RCC 7860 (cell line): ENCODE measurements at regions not wholly inside any gene's neighbourhood (a gene's known extent, or its start where the extent isn't known, plus 50 kb on each side); places are given as distances from the start of the nearest gene placed in this dataset.

ENCODE experiments used
- DNase-seq: peaks from one replicate; pipeline ENCODE4 v3.0.0-alpha.2; 2015; ENCODE audit warnings: low spot score
- FAIRE-seq: peaks from 2 replicates; lab custom pipeline; 2012; peaks lifted over from hg19 to GRCh38; lab: Jason Lieb, UNC

DNA sequence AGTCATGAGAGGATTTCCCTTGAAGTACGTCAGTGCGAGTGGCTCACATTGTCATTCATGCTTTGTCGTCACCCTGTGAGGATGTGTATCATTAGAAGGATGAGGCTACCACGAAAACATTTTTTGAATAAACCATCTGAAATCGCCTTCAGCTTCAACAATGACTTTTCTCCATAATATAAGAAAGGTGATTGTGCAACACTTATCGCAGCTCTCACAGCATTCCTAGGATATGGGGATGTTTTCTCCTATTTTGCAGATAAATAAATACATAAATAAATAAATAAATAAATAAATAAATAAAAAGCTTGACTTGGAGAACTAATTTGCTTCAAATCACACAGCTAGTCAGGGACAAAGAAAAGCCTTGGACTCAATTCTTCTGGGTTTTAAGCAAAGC, 326.5 kb downstream of the FOXA2 start:
- DNase-seq, result no peak
- no peak for FAIRE-seq

DNA sequence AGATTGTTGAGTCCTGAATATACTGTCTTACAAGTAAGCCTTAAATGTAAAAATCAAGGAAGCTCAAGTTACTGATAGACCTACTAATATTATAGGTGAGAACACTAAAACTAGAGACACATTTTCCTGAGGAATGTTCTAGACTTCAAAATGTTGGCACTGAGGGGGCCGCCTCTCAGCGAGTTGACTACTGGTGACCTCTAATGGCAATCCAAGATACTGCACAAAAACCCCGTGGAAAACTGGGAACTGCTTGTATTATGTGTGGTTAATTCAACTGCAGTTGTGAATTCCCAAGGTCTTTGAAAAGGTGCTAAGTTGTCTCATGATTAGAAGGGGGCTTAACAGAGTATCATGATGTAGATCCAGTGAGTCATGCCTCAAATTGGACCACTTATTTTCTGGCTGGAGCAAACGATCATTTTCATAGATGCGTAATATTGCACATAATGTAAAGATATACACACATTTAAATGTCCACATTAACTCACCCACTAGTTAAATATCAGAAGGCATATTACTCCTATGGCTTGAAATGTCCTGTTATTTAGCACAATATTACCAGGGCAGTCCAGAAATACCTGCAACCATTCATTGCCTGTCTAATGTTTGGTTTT, 336.2 kb downstream of the FOXA2 start:
- DNase-seq (no peak), FAIRE-seq (no peak)

DNA sequence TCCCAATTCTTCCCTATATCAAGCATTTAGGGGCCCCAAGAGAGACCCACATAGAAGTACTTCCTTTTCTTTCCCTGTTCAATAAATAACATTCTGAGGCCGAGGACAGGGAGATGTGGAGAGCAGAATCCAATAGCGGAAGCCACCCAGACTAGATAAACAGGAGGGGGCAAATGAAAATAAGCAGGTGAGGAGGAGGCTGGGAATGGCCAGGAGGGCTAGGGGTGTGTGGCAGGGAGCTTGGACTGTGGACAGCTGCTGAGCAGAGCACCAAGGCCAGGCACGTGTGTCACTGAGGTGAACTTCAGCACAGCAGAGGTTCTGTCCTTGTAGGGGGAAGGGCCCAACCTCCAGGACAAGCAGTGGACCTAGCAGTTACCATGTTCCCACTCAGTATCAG, 339.2 kb downstream of the FOXA2 start:
- no peak for FAIRE-seq
- DNase-seq, result no peak

DNA sequence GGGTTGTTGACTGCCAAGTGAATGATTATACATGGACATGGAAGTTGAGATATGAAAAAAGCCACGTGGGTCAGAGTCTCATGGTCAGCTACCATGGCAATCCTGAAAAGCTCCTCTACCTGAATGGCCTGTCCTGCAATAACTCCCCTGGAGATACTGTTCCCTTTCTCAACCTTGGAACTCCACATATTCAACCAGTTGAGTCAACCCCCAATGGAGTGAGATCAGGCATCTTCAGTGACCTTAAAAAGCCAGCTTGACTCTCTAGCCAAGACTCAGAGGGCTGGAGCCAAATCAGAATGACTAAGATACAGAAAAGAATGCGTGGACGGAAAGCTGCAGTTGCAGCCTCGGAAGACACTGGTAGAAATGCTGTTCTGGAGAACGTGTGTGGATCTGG, 341.3 kb downstream of the FOXA2 start:
- no peak for DNase-seq
- FAIRE-seq, result no peak

DNA sequence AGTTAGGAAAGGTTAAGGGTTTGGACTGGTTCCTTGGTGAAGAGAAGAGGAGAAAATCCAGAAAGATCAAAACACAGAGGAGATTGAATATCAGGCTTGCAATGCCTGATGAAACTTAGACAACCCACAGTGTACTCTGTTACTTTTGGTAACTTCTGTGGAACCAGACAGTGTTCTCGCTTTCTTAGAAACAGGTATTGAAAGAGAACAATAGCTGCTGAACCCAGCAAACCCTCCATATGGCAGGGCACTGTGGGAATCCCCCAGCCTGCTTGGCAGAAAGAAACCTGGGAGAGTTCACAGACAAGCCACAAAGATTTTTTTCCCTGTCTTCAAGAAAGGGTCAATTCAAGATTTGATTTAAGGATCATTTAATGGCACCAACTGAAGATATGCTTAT, 342.8 kb downstream of the FOXA2 start:
- DNase-seq, result no peak
- FAIRE-seq, result no peak

DNA sequence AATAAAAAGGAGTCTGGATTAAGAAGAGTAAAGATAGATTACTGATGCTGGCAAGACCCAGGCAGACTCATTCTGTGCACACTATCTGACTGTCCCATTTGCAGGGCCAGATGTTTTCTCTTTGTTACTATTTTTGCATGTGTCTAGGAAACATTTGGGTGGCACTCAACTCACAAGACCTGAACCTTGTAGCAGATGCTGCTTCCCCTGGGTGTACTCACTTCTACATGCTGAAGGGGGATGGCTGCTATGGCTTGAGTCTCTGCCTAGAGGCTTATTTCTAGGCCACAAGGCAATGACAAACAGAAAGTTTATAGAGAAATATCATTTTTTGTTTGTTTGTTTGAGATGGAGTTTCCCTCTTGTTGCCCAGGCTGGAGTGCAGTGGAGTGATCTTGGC, 351.4 kb downstream of the FOXA2 start:
- DNase-seq, result no peak
- no peak for FAIRE-seq

DNA sequence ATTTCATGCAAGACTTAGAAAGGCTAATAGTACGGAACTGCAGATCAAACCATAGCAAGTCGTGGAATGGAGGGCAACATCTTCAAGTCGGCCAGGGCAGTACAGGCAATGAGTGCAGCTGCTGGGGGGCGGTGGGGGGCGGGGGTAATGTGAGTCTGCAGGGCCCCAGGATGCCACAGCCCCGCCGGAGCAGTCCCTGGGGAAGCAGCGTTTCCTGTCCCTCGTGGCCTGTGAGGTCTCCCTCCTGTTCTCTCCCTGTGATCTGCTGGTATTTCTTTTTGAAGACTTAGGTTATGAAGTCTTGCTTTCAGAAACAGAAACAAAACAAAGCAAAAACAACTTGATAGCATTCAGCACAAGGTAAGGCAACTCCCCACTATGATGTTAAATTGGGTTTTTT, 351.9 kb downstream of the FOXA2 start:
- no peak for DNase-seq
- FAIRE-seq, result no peak

DNA sequence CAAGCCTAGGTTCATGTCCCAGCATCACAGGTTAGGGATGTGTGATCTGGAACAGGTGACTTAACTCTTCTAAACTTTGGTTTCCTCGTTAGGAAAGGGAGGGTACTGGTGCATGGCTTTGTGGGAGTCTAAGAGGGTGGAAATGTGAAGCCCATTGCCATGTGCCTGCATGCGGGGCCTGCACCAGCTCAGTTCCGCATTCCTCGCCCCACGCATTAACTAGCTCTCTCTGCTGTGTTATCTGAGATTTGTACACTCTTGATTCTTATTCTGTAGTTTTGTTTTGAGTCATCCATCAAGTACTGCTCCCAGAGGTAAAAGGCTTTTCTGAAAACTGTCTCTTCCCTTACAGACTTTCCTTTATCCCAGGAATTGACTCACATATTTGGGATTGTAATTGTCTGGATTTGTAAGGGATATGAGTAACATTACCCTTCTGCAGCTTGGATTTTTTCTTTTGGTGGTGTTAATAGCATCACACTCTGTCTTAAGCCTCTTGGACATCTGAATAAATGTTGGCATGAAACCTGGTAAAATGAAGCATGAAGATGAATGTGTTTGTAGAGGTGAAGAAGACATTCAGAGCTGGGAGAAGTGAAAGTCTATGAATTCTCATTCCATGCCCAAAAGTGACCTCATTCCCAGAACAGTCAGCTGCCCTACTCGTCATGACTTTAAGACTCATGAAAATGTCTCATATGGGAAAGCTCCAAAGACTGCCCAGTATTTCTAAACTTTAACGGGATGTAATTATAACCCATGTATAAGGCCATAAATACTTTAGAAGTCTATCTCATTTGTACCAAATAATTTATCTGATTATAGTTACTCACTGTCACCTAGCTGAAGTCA, 357.3 kb downstream of the FOXA2 start:
- no peak for FAIRE-seq
- DNase-seq, result no peak

DNA sequence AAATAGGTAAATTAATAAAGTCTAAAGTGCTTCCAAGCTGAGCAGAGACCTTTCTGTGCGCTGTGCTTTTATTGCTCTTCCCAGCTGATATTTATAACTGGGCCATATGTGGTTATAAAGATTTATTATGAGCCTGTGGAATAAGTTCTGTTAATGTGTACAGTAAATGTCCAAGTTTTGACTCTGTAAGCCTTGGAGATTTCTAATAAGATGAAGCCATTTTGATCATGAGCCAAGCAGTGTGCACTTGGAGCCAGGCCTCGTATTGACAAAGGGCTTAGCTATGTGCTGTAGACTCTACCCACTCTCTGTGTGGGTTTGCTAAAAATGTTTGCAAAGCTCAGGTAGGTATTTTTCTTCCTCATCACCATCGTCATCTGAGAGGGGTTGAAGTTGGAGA, 361.1 kb downstream of the FOXA2 start:
- no peak for DNase-seq
- no peak for FAIRE-seq

DNA sequence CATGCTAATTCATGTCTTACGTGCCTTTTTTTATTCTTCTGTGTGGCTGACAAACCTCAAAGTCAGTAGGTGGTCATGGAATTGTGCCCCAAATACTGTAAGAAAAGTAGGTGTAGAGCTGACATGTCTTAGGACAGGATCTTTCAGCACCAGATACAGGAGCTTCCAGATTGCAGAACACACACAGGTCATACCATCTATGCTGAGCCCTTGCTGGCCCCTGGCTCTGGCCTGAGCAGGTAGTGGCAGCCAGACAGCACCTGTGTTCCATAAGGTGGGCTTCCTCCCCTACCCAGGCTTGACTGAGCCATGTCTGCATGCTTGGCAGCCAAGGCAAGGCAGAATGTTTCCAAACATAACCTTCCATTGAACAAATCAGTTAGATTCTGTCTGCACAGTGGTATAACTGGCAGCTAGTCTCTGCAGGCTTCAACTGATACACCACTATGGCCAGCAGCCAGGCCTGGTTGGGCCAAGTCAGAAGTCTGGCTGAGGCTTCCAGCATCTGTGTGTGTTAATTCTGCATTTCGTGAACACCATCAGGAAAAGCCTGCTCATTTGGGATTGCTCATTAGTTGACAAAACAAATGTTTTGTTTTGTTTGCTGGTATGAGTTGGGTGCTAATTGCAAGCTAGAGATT, 366.5 kb downstream of the FOXA2 start:
- FAIRE-seq (no peak), DNase-seq (no peak)

DNA sequence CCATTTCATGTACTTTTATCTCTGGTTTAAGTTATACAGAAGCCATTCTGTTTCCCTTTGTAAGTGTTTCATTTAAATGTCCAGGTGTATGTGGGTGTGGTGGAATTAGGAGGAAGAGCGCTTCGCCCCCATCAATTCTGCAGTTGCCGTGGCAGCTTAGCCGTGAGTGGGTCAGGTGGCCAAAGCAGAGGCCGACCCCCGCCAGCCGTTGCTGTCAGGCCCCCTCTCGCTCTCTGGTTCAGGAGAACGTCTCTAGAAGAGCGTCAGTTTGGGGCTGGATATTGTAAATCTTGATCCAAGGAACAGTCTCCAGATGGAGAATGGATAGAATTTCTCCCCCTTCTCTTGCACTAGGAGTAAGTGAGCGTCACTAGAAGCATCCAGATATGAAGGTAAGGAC, 367.4 kb downstream of the FOXA2 start:
- DNase-seq (no peak), FAIRE-seq (no peak)

DNA sequence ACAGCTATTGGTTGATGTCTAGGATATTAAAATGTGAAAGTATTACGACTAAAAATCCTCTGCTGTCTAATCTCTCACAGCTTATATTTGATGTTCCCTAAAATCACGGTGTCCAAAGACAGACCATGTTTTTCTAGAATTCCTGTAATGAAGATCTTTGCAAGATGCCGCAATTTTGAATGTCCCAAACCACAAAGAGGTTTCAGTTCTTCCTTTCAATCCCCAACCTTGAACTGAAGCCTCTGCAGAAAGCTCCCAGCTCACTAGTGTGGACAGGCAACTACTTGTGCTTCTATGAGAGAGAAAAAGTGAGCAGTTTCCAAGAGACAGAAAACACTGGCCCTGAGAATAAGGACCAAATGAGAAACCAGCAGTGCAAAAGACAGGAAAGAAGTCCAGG, 370.1 kb downstream of the FOXA2 start:
- DNase-seq, result no peak
- no peak for FAIRE-seq

DNA sequence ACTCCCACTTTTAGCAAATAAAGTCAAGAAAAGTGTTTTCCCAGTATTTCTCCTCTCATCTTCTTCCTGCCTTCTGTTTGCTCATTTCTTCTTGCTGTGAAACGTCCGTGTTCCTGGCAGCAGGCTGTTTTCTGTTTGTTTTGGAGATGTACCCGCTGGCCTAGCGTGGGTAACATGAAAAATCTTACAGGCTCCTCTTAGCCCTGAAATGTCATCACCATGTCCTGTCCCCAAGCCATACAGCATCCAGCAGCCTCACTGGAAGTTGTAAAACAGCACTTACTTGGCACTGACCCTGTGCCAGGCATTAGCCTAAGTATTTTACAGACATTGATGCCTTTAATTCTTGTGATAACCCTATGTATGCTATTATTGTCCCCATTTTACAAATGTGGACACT, 371.1 kb downstream of the FOXA2 start:
- FAIRE-seq (no peak), DNase-seq (no peak)

DNA sequence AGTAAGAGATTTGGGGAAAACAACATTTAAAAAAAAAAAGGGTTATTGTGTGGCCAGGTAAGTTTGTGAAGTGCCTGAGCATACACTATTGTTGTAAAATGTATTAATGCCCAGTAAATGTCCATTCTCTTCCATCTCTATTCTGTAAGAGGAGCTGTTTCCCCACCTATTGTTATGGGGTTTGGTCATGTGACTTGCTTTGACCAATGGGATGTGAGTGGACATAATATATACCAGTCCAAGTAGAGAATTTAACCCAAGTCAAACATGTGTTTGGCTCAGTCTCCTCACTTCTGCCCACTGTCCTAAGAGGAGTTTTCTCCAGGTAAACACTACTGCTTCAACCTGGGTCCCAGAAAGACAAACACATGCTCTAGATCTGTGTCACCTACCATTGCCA, 377.1 kb downstream of the FOXA2 start:
- FAIRE-seq (no peak), DNase-seq (no peak)

DNA sequence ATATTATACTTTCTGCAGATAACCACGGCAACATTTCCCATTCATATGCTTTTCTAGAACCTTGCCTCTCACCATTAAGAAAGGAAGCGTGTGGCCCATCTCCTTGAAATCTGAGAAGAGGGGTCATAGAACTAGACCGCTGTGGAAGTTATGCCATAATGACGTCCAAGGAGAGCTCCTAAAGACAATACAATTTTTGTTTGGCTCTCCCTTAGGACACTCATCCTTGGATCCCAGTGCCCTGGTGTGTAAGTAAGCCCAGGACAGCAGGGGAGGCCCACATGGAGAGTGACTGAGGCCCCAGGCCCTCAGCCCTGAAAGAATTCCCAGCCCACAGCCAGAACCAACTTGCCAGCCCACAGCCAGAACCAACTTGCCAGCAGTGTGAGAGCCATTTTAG, 379.6 kb downstream of the FOXA2 start:
- DNase-seq (no peak), FAIRE-seq (no peak)

DNA sequence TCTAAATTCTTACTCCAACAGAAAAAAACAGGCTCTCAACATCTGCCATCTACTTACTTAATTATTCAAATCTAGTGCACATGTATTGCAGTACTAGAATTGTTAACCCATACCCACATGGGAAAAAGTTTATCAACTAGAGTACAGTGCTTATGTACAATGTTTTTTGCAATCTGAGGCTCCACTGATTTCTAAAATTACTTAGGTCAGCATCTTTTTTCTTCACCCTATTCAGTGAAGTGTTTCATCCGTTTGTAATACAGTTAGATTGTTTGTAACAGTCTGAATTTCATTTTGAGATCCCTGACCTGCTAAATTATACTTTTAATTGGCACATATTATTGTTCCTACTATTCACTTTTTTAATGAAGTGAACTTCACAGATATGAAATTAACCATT, 402.2 kb downstream of the FOXA2 start:
- DNase-seq (no peak), FAIRE-seq (no peak)

DNA sequence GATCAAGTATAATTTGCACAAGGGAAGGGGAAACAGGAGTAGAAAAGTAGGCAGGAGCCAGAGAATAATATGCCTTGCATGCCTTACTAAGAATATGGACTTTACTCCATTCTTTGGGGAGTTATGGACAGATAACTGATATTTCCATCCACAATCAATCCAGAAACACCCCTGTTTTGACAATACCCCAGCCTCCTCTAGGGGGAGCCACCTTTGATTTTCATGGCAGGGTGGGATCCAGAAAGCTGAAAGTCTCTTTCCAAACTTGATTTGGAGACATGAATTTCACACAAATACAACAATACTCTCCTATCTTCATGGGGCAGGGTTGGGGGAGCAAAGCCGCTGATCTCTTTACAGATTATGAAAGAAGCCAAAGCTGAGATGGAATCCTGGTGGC, 404.1 kb downstream of the FOXA2 start:
- no peak for DNase-seq
- no peak for FAIRE-seq

DNA sequence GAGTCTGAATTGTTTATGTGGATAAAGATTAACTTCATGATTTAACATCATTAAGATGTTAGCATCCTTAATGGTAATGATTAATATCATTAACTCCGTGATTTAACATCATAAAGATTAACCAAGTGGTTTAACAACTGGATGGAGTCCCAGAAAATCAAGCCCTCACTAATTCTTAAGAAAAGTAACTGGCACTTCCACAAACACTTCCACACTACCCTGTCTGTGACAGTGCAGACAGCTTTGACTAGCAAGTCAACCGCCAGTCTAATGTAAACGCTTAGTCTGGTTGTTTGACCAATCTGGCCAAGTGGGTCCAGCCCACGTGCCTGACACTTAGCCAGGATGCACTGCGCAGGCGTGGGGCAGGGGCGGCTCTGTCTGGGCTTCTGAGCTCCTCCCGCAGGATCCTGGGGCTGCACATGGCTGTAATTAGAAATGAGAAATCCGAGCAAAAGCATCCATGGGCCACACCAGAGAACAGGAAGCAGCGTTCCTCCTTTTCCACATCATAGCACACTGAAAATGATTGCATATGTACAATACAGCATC, 424.2 kb downstream of the FOXA2 start:
- DNase-seq, result no peak
- no peak for FAIRE-seq

DNA sequence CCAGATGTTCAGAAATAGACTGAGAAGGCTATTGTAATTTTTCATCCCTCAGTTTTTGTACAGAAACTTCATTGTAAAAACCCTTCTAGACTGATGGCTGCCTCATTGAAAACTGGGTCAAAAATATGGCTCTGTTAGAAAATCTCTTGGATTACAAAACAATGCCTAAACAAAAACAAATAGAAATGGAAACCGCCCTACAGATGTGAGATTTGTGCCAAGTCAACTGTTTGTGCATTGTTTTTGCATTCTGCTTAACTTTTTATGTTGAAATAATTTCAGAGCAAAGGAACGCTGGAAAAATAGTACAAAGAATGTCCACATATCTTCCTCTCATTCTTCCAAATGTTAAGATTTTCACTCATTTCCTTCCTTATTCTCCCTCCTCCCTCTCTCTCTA, 425.1 kb downstream of the FOXA2 start:
- DNase-seq, result no peak
- no peak for FAIRE-seq

DNA sequence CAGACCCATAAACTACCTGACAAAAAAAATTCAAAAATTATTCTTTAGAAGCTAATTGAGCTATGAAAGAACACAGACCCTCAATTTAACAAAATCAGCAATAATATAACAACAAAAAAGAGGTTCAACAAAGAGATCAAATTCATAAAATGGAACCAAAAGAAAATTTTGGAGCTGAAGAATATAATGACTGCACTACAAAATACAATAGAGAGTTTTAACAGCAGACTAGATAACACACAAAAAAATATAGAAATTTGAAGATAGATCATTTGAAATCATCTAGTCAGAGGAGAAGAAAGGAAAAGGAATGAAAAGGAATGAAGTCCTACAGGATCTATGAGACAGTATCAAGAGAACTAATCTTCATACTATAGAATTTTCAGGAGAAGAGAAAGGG, 422.1 kb downstream of the PAX1 start:
- FAIRE-seq (no peak), DNase-seq (no peak)

DNA sequence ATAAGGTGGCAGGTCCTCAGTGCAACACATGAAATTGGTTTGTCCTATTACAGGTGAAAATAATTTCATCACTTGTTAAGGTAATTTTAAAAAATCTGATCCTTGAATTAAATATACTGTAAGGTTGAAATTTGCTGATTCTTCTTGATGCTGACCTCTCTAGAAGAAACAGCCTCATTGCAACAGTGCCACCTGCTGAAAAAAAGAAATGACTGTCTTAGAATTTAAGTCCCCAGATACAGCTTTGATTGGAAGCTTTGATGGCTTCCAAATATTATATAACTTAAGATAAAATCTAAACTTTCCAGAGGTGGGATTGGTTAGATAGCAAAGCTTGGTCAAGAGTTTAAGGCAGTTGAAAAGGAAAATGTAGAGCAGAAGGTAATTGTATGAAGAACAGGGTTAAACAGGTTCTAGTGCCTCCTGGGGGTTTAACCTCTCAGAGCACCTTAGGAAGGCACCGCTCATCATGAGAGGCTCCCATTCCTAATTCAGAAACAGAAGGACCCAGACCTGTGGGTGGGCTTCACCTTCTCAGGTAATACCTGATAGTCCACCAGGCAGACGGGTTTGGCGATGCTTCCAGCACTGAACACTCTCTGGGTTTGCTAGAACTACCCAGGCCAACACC, 401.0 kb downstream of the PAX1 start:
- no peak for FAIRE-seq

DNA sequence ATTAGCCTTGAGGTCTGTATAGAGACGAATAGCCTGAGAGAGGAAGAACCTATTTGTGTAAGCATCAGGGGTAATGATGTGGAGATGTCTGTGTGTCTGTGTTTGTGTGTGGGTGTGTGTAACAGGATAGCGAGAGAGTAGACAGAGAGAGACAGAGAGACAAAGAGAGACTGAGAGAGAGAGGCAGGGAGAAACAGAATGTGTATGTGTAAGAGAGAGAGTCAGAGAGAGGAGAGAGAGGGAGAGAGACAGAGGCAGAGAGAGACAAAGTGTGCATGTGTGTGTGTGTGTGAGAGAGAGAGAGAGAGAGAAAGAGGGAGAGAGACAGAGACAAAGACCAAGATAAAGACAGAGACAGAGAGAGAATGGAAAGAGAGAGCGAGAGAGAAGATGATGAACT, 396.1 kb downstream of the PAX1 start:
- DNase-seq (no peak), FAIRE-seq (no peak)

More for the DNA sequence above, 401.0 kb downstream of the PAX1 start:
- peak; percentile 20 for DNase-seq
